CMK (cell line): ENCODE measurements at regions not wholly inside any gene's neighbourhood (a gene's known extent, or its start where the extent isn't known, plus 50 kb on each side); places are given as distances from the start of the nearest gene placed in this dataset.
"Not testable (repeated sequence)": the region's sequence is repeated elsewhere in the genome, so short reads cannot be mapped to it uniquely, and the experiment has no call there.

ENCODE experiments used
- DNase-seq: peaks from one replicate; pipeline ENCODE4 v3.0.0-alpha.2; 2010; ENCODE audit warnings: low read depth

- DNase-seq = no peak
These were observed 60.3 kb downstream of the CHRD start for GRCh38 chr3:184440151-184440550.

DNA sequence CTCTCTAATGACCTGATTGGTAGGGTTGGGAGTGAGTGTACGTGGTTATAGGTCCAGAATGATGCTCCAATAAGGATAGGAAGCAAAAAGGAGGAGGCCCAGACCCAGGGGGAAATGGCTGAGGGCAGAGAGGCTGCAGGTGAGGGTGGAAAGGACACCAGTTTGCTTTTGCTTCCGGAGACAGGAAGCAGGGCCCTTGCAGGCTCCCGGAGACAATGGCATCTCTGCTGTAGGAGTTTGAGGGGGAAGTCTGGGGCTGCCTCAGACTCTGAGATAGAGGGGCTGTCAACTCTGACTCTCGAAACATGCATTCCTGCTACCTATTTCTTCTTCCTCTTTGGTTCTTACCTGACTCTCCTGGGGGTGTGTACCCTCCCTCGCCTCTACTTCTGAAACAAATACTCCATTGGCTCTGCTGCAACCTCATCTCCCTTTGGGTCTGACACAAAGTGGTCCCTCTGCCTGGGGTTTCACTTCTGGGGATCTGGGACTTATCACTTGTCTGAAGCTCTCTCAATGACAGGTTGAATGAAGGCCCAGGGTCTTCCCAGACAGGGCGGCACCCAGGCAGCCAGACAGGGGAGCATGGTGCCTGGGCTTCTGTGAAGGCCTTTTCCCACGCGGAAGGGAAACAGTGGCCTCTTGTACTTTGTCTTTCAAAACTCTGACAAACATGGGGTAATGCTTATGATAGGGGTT, 61.5 kb downstream of the CHRD start:
- no peak for DNase-seq

DNA sequence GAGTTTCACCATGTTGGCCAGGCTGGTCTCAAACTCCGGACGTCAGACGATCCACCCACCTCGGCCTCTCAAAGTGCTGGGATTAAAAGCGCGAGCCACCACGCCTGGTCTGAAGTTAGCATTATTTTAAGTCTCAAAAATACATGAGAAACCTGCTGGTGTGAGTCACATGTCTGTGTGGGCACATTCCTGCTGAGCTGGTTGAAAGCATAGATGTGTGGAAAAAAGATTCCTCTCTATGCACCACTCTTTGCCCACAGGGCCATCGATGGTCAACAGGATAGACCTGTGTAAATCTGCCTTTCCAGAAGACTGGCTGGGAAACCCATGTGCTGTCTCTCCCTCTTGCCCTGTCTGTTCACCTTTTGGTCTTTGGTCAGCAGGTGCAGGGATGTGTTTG, 63.5 kb downstream of the CHRD start:
- no peak for DNase-seq

- DNase-seq = no peak
These were observed 64.0 kb downstream of the CHRD start for GRCh38 chr3:184443831-184444230.

GRCh38 chr3:184448321-184449160, 68.7 kb downstream of the CHRD start:
- DNase-seq = no peak

DNA sequence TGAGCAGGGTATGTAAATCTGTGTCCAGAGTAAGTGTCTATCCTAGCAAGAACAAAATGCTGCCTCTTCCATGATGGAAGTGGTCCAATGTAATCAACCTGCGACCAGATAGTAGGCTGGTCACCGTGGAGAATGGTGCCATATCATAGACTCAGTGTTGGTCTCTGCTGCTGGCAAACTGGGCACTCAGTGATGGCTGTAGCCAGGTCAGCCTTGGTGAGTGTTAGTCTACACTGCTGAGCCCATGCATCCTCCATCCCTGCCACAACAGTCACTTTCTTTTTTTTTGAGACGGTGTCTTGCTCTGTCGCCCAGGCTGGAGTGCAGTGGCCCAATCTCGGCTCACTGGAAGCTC, 69.3 kb downstream of the CHRD start:
- DNase-seq = no peak

- no peak for DNase-seq
These were observed 70.7 kb downstream of the CHRD start for GRCh38 chr3:184450547-184450946.

DNA sequence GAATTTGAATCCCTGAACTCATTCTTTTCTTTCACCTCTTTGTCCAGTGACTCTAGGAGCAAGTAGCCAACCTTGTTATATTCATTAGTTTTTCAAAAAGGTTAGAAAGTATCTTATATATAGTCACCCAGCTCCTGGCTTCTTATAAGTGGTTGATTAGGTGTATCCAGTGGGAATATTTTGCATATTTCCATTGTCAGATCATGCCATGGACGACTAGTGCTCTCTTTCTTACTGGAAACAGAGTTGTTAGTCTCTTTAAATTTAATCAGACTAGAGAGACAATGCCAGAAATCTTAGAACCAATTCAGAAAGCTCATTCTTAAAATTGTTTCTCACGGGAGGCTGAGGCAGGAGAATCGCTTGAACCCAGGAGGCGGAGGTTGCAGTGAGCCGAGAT, 73.4 kb downstream of the CHRD start:
- DNase-seq = no peak

DNA sequence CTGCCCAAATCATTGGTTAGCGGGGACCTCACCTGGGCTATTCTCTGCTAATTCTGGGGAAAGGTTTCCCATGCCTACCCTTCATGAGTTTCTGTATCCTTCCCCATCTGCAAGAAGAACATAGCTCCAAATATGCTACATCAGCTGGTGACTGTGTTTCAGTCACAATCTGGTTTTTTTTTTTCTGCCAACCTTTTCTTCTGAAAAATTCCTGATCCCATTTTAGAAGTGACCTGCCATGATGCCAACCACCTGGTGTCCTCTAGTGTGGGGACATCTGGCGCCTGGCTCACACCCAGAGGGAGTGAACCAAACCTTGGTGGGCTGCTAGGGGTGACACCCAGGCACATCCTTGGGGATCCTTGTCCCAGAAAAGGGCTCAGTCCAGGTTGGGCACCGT, 76.1 kb downstream of the CHRD start:
- no peak for DNase-seq

- no peak for DNase-seq
These were observed 76.6 kb downstream of the CHRD start for GRCh38 chr3:184456476-184456875.

GRCh38 chr3:184457329-184457728, 77.5 kb downstream of the CHRD start:
- DNase-seq = no peak

DNA sequence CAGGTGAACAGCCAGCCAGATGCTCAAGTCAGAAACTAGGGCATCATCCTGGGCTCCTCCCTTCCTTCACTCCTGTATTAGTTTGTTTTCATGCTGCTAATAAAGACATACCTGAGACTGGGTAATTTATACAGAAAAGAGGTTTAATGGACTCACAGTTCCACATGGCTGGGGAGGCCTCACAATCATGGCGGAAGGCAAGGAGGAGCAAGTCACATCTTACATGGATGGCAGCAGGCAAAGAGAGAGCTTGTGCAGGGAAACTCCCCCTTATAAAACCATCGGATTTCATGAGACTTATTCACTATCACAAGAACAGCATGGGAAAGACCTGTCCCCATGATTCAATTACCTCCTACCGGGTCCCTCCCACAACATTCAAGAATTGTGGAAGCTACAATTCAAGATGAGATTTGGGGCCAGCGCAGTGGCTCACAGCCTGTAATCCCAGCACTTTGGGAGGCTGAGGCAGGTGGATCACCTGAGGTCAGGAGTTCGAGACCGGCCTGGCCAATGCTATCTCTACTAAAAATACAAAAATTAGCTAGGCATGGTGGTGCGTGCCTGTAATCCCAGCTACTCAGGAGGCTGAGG, 78.0 kb downstream of the CHRD start:
- not testable (repeated sequence) for DNase-seq

DNA sequence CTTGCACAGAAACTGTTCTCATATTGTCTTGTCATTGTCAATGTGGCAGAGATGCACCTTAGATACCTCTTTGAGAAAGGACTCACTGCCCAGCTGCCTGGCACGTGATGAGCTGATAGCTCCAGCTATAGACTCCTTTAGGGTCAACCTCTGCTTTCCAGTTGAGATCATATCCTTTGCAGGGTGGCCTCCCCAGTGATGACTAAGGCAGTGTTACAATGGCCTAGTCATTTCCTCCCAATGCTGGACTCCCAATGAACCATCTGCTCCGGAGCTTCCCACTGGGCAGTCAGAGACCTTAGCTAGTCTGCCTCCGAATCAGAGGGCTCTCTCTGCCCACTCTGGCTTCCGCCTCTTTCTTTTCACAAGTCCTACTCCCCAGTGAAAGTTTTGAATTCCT, 79.5 kb downstream of the CHRD start:
- no peak for DNase-seq

GRCh38 chr3:184460276-184460675, 80.4 kb downstream of the CHRD start:
- no peak for DNase-seq

- no peak for DNase-seq
These were observed 81.4 kb downstream of the CHRD start for GRCh38 chr3:184461219-184461618.

DNA sequence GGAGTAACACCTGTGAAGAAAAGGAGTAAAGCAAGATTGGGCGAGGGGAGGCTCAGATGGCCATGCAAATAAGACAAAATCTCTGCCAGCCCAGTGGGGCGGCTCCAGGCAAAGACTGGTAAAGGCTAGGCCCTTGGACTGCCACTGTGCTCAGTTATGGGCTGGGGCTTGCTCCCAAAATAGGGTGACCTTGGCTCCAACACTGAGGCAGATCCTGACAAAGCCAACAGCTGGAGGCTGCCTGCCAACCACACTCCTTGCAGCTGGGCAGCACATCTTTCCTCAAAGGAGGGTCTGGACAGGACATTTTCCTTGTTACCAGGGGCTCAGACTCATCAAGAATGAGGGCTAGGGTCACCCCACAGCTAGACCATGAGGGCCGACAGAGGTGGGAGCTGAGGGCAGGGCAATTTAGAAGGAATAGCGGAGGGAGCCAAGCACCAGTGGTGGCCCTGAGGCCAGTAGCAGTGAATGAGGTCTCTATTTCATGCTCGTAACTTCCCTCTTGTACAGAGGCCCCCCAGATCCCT, 86.1 kb downstream of the CHRD start:
- no peak for DNase-seq

DNA sequence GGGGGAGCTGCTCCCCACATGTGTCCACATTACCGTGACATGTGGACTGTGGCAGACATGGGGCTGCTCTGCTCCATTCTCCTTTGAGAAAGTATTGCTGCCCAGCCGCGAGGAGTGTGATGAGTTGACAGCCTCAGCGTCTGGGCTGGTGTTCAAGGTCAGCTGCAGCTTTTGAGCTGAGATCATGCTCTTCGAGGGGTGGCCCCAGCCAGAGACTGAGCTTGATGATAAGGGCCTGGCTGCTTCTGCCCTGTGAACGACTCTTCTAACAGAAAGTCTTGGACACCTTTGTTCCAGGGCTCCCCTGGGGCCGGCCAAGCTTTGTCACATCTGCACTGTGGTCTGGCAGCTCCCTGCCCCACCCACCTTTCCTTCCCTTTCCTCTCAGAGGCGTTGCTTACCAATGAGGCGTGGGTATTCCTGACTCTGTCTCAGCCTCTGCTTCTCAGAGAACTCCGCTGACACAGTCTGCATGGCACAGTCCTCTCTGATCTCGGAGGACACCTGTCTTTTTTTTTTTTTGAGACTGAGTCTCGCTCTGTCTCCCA, 86.6 kb downstream of the CHRD start:
- peak; percentile 47 for DNase-seq

DNA sequence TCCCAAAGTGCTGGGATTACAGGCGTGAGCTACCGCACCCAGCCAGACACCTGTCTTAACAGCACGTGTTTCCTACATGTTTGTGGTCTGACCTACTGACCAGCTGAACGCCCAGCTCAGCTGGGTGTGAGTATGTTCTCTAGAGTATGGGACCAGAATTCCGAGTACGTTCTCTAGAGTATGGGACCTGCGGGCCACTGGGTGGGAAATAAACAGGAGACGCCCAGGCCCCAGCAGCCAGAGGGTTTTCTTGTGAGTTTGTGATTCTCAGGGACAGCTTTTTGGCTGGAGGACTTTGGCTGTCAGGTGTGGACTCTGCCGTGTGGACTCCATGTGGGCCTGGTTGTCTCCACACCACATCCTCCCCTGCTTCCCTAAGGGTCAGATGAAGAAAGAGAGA, 87.3 kb downstream of the CHRD start:
- no peak for DNase-seq

DNA sequence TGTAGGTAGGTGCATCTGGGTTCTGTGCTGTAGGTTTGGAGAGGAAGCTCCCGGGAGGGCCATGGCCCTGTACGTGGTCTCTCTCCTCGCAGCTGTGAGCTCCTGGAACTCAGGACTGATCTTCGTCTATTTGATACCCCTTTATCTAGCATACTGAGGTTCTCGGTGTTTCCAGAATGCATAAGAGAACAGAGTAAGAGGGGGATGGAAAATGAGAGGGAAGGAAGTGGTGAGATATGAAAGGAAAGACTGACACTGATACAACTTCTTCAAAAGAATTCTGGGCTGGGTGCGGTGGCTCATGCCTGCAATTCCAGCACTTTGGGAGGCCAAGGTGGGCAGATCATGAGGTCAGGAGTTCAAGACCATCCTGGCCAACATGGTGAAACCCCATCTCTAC, 90.7 kb downstream of the CHRD start:
- no peak for DNase-seq

DNA sequence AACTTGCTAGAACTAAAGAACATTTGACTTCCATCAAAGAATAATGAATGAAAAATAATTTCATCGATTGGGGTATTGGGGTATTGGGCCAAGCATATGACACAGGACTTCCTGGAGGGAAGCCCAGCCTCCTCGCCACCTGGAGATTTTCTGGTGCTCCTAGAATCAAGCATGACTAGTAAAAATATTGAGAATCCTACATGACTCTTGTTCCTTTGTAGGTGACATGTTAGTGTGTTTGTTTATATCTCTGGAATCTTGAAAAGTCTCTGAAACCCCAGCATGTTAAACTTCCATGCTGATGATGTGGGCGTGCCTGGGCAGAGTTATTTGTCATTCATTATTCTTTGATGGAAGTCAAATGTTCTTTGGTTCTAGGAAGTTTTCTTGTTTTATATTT, 90.1 kb upstream of the EPHB3 start:
- no peak for DNase-seq

DNA sequence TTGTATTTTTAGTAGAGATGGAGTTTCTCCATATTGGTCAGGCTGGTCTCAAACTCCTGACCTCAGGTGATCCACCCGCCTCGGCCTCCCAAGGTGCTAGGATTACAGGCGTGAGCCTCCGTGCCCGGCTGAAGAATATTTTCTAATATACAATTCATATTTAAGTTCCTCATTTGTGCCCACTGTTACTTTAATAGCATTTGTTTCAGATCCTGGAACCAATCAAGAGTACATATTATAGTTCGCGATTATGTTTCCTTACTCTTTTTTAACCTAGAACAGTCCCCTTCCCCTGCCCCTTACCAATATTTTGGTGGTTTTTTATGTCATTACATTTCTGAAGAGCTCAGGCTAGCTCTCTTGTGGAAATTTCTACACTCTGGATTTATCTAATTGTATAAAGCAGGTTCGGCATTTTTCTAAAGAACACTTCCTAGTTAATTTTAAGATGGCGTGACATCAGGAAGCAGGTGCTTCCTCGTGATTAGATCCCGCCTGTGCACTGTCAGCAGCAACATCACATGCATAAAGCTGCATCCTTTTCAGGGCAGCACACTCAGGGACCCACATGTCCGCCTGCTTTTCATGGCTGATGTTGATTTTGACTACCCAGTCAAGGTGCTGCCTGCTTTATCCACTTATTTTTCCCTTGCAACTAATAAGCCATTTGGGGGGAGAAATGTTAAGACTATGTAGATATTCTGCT, 88.7 kb upstream of the EPHB3 start:
- peak; percentile 89 for DNase-seq

DNA sequence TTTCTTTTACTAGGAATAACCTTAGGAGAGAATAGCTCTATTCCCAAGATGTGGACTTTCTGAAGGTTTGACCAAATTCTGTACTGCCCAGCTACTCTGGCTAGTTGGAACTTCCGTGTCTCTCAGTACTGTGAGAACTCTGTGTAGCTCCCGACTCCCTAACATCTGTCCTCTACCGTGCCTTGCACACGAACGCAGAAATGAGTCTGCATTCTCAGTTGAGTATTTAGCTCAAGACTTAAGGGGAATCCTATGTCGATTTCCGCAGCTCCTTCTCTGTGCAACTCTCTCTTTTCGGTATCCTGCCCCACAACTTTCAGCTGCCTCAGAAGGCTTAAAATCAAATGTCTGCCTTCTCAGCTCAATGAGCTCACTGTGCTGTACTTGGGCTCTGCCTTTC, 86.7 kb upstream of the EPHB3 start:
- no peak for DNase-seq
